ENCODE measurements at regions not wholly inside any gene's neighbourhood (a gene's known extent, or its start where the extent isn't known, plus 50 kb on each side); places are given as distances from the start of the nearest gene placed in this dataset.
"Not testable (repeated sequence)": the region's sequence is repeated elsewhere in the genome, so short reads cannot be mapped to it uniquely, and the experiment has no call there.

DNA sequence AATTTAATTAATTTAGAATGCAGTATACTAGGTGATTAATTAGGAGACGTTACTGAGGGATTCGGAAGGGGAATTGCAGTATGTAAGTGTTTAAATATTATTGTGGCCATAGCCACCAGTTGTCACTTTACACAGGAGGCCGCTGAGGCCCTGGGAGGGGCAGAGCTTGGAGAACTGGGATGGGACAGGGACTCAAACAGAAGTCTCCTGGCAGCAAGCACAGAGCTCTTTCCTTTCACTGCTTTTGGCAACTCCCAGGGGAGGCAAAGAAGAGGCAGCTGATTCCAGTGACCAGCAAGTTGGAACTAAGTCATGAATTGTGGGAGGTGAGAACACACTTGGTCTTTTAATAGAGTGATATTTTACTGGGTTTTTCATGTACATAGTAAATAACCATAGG lies 248.6 kb downstream of the RPLP1 start:
- CTCF ChIA-PET = no interaction called here
- Histone ChIP-seq H3K9me3 (ENCODE audit: control insufficient read depth, insufficient read depth, low read length) (peaks cover 4% of the 10 kb centered on the region; the same call in 1 of the 2 replicates), H3K4me3 (ENCODE audit: low read depth, low read length) (no peak overlapping the region), H3K27me3 (ENCODE audit: control insufficient read depth, insufficient read depth, low read length) (peaks cover 26% of the 10 kb centered on the region), H3K27ac (ENCODE audit: low read depth, low read length) (no peak overlapping the region)
- POLR2A ChIA-PET = no interaction called here
- TF ChIP-seq CTCF (IDR thresholded peaks at IDR 0.05; ENCODE audit: low read depth, low read length) = no peak
- DNase-seq (ENCODE audit: low read depth, low spot score) = no peak

GRCh38 chr15:69703532-69704187 lies 251.0 kb downstream of the RPLP1 start:
- ChIA-PET POLR2A (no interaction called here), CTCF (interaction anchor here (0.6 to 1.0 kb wide), 2 partner anchors 784 to 825 kb away, joined by 3 to 4 read pairs; no protein-coding TSS in a partner anchor)
- no peak for TF ChIP-seq CTCF (IDR thresholded peaks at IDR 0.05; ENCODE audit: low read depth, low read length)
- no peak for DNase-seq (ENCODE audit: low read depth, low spot score)
- H3K27ac ChIP-seq (ENCODE audit: low read depth, low read length) = no peak overlapping the region
- H3K4me3 ChIP-seq (ENCODE audit: low read depth, low read length) = no peak overlapping the region
- peaks cover 14% of the 10 kb centered on the region for H3K27me3 ChIP-seq (ENCODE audit: control insufficient read depth, insufficient read depth, low read length)
- peaks cover 7% of the 10 kb centered on the region; the same call in 1 of the 2 replicates for H3K9me3 ChIP-seq (ENCODE audit: control insufficient read depth, insufficient read depth, low read length)

DNA sequence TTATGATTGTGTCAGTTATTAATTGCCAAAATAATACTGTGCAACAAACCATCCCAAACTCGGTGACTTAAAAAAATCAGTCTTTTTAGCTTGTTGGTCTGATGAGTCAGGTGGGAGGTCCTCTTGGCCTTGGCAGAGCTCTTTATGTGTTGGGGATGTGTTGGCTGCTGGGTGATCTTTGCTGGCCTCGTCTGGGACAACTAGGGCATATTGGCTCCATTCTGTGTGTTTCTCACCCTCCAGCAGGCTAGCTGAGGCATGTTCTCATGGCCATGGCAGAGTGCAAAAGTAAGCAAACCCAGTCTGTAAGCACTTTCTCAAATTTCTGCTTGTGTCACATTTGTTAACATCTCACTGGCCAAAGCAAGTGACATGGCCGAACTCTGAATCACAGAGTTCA lies 251.6 kb downstream of the RPLP1 start:
- no peak for TF ChIP-seq CTCF (IDR thresholded peaks at IDR 0.05; ENCODE audit: low read depth, low read length)
- no peak overlapping the region for H3K27ac ChIP-seq (ENCODE audit: low read depth, low read length)
- peaks cover 7% of the 10 kb centered on the region; the same call in 1 of the 2 replicates for H3K9me3 ChIP-seq (ENCODE audit: control insufficient read depth, insufficient read depth, low read length)
- CTCF ChIA-PET = interaction anchor here (0.6 kb wide), 1 partner anchor 825 kb away, joined by 4 read pairs; no protein-coding TSS in a partner anchor
- H3K4me3 ChIP-seq (ENCODE audit: low read depth, low read length) = no peak overlapping the region
- H3K27me3 ChIP-seq (ENCODE audit: control insufficient read depth, insufficient read depth, low read length) = peaks cover 10% of the 10 kb centered on the region
- DNase-seq (ENCODE audit: low read depth, low spot score) = no peak
- POLR2A ChIA-PET = no interaction called here

DNA sequence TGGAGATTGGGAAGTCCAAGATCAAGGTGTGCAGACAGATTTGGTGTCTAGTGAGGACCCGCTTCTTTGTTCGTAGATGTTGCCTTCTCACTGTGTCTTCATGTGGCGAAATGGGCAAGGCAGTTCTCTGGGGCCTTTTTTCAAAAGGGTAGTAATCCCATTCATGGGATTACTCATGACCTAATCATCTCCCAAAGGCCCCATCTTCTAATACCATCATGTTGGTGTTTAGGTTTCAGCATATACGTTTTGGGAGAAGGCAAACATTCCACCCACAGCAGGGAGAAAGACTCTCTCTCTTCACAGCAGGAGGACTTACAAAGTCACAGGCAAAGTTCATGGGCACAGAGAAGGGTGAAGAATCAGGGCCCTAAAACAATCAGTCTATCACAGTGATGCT lies 252.1 kb downstream of the RPLP1 start:
- no peak overlapping the region for H3K4me3 ChIP-seq (ENCODE audit: low read depth, low read length)
- peaks cover 11% of the 10 kb centered on the region for H3K27me3 ChIP-seq (ENCODE audit: control insufficient read depth, insufficient read depth, low read length)
- DNase-seq (ENCODE audit: low read depth, low spot score) = no peak
- TF ChIP-seq CTCF (IDR thresholded peaks at IDR 0.05; ENCODE audit: low read depth, low read length) = no peak
- H3K27ac ChIP-seq (ENCODE audit: low read depth, low read length) = no peak overlapping the region
- ChIA-PET POLR2A (no interaction called here), CTCF (interaction anchor here (0.6 kb wide), 1 partner anchor 824 kb away, joined by 4 read pairs; no protein-coding TSS in a partner anchor)
- peaks cover 7% of the 10 kb centered on the region; the same call in 1 of the 2 replicates for H3K9me3 ChIP-seq (ENCODE audit: control insufficient read depth, insufficient read depth, low read length)

- POLR2A ChIA-PET = no interaction called here
- TF ChIP-seq CTCF (IDR thresholded peaks at IDR 0.05; ENCODE audit: low read depth, low read length) = no peak
- H3K9me3 ChIP-seq (ENCODE audit: control insufficient read depth, insufficient read depth, low read length) = peaks cover 7% of the 10 kb centered on the region; the same call in 1 of the 2 replicates
- no peak for DNase-seq (ENCODE audit: low read depth, low spot score)
- no peak overlapping the region for H3K27ac ChIP-seq (ENCODE audit: low read depth, low read length)
- H3K27me3 ChIP-seq (ENCODE audit: control insufficient read depth, insufficient read depth, low read length) = peaks cover 7% of the 10 kb centered on the region
- CTCF ChIA-PET = no interaction called here
- H3K4me3 ChIP-seq (ENCODE audit: low read depth, low read length) = no peak overlapping the region
Observed at GRCh38 chr15:69706353-69707097, 253.9 kb downstream of the RPLP1 start.

GRCh38 chr15:69707241-69707640 lies 254.6 kb downstream of the RPLP1 start:
- POLR2A ChIA-PET = interaction anchor here (0.7 kb wide), 1 partner anchor 120 kb away, joined by 3 read pairs; no protein-coding TSS in a partner anchor
- DNase-seq (ENCODE audit: low read depth, low spot score); H3K27me3 ChIP-seq (ENCODE audit: control insufficient read depth, insufficient read depth, low read length); H3K27ac ChIP-seq (ENCODE audit: low read depth, low read length); H3K9me3 ChIP-seq (ENCODE audit: control insufficient read depth, insufficient read depth, low read length); H3K4me3 ChIP-seq (ENCODE audit: low read depth, low read length); CTCF ChIA-PET: not testable (repeated sequence)

DNA sequence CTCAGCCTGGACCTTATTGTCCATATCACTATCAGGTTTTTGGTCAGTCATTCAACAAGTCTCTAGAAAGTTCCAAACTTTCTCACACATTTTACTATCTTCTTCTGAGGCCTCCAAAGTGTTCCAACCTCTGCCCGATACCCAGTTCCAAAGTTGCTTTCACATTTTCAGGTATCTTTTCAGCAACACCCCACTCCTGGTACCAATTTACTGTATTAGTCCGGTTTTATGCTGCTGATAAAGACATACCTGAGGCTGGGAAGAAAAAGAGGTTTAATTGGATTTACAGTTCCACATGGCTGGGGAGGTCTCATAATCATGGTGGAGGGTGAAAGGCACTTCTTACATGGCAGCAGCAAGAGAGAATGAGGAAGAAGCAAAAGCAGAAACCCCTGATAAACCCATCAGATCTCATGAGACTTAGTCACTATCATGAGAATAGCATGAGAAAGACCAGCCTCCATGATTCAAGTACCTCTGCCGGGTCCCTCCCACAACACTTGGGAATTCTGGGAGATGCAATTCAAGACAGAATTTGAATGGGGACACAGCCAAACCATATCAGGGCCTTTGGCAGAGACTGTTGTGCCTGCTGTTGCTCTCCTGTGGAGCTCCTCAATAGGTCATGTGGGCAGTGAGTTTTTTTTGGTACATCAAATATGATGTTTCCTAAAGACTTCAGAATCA lies 256.0 kb downstream of the RPLP1 start:
- H3K9me3 ChIP-seq (ENCODE audit: control insufficient read depth, insufficient read depth, low read length); CTCF ChIA-PET; DNase-seq (ENCODE audit: low read depth, low spot score); H3K4me3 ChIP-seq (ENCODE audit: low read depth, low read length); POLR2A ChIA-PET; H3K27ac ChIP-seq (ENCODE audit: low read depth, low read length): not testable (repeated sequence)
- H3K27me3 ChIP-seq (ENCODE audit: control insufficient read depth, insufficient read depth, low read length) = peaks cover 12% of the 10 kb centered on the region

Measured in AG04450 (cell line).